Activated CD4-positive, CD25-positive, alpha-beta regulatory T cell treated with anti-CD3 and anti-CD28 coated beads, Interleukin-2, amount 50 U/mL, for 16 hours (primary cell): ENCODE measurements at regions not wholly inside any gene's neighbourhood (a gene's known extent, or its start where the extent isn't known, plus 50 kb on each side); places are given as distances from the start of the nearest gene placed in this dataset.
"Not testable (repeated sequence)": the region's sequence is repeated elsewhere in the genome, so short reads cannot be mapped to it uniquely, and the experiment has no call there.

Experiments used
- DNase-seq: peaks from one replicate; pipeline ENCODE4 v3.0.0-alpha.2; 2020; ENCODE audit warnings: low read depth, low spot score

- no peak for DNase-seq
Observed at GRCh38 chr6:25181350-25181724, 97.8 kb upstream of the CARMIL1 start.

DNA sequence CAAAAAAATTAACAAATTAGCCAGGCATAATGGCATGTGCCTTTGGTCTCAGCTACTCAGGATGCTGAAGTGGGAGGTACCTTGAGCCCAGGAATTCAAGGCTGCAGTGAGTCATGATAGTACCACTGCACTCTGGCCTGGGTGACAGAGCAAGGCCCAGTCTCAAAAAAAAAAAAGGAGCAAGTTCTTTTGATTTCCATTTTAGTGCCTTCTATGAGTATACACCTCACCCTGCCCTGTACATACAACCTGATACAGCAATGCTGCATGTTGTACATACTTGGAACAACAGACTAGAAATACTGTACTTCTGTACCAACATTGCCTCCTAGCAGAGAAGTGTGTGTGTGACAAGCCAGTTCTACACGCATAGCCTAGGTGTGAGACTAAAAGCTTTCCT is 97.3 kb upstream of the CARMIL1 start:
- DNase-seq = no peak

DNA sequence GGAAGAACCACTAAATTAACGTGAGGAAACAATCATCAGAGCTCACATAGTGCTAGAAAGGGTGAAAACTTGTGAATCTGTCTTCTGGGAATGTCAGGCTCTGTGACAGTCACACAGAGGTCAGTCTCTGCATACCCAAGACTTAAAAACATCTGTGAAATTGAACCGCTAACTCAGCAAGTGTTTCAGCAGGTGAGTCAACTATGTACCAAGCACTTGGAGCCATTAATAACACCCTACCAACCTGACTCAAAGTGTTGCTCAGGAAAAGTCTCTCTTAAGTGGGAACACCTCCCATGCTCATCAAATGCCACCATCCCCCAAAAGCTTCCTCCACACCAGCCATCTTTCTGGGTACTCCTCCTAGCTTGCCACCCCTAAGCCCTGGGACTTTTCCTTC is 92.3 kb upstream of the CARMIL1 start:
- no peak for DNase-seq

DNA sequence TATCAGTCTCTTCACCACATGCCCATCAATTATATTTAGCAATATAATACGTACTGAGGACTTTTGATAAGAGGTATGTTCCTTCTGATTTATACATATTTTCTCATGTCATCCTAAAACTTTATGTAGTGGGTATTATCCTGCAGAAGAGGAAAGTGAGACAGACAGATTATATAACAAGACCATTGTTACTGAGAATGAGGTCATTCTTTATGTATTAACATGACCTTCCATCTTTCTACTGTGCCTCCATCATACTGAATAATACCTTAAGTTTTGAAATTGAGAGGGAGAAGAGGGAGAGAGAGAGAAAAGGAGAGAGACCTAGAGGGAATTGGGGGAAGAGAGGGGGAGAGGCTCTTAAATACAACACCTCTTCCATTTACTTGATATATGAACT is 90.9 kb upstream of the CARMIL1 start:
- DNase-seq = no peak

- no peak for DNase-seq
Observed at GRCh38 chr6:25192590-25193459, 86.3 kb upstream of the CARMIL1 start.

DNA sequence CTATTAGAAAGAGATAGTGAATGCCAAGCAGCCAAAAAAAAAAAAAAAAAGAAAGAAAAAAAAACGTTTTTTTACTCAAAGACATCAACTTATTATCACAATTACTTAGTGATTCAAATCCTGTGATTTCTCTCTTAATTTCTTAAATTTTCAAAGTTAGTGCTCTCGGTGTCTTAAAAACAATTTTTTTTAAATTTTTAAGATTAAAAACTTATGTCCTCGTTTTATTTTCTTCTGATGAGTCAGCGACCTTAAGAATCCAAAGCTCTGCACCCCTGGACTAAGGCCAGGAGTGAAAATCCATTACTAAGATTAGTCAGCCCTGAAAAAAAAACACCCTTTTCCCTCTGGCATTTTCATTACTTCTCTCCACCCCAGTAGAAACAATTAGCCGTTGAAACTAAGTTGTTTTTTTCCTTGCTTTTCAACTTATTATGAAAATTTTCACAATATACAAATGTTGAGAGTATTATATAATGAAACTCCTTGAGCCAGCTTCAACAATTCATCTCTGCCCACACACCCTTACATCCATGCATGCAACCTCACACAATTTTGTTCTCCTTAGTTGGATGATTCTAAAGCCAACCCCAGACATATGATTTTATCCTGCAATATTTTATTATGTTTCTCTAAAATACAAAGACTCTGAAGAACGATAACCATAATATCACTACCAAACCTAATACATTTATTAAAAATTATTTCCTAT is 85.6 kb upstream of the CARMIL1 start:
- no peak for DNase-seq

DNA sequence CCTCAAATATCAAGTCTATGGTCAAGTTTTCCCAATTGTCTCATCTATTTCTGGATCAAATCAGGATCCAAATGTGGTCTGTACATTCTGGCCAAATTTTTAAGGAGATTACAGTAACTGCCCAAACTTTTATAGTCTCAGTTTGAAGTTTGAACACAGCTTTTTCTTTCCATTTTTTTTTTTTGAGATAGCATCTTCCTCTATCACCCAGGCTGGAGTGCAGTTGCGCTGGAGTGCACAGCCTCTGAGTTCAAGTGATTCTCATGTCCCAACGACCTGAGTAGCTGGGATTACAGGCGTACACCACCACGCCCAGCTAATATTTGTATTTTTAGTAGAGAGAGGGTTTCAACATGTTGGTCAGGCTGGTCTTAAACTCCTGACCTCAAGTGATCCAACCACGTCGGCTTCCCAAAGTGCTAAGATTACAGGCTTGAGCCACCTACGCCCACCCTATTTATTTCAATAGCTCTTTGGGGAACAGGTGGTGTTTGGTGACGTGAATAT is 84.9 kb upstream of the CARMIL1 start:
- DNase-seq = no peak

GRCh38 chr6:25196464-25196863 is 82.7 kb upstream of the CARMIL1 start:
- no peak for DNase-seq

GRCh38 chr6:25197111-25197510 is 82.1 kb upstream of the CARMIL1 start:
- DNase-seq = no peak

DNA sequence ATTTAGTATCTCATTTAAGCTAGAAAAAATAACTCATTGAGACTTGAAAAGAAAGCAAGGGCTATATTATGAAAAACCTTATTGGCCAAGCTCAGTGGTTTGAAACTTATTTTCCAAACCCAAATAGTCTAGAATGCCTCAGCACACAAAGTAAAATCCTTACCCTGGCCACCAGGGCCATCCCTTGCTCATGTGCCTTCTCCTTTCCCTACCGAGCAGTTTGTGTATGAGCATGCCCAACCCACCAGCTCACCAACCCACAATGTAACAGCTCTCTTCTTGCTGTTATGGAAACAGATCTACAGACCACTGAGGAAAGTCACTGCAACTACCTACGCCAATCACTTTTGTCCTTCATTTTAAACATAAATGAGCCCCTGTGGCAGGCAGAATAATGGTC is 79.6 kb upstream of the CARMIL1 start:
- no peak for DNase-seq

- DNase-seq = no peak
Observed at GRCh38 chr6:25202504-25202903, 76.7 kb upstream of the CARMIL1 start.

GRCh38 chr6:25205629-25206028 is 73.5 kb upstream of the CARMIL1 start:
- no peak for DNase-seq

DNA sequence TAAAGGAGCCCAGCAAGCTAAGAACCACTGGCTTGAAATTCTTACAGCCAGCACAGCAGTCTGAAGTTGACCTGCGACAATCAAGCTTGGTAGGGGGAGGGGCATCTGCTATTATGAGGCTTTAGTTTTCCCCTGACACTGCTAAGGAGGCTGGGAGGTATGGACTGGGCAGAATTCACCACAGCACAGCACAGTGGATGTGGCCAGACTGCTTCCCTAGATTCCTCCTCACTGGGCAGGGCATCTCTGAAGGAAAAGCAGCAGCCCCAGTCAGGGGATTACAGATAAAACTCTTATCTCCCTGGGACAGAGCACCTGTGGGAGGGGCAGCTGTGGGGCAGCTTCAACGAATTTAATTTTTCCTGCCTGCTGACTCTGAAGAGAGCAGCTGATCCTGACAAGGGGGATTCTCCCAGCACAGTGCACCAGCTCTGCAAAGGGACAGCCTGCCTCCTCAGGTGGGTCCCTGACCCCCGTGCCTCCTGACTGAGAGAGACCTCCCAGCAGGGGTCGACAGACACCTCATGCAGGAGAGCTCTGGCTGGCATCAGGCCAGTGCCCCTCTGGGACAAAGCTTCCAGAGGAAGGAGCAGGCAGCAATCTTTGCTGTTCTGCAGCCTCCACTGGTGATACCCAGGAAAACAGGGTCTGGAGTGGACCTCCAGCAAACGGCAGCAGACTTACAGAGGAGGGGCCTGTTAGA is 71.6 kb upstream of the CARMIL1 start:
- DNase-seq = not testable (repeated sequence)

- DNase-seq = no peak
Observed at GRCh38 chr6:25215881-25216280, 63.3 kb upstream of the CARMIL1 start.

GRCh38 chr6:25217302-25217701 is 61.9 kb upstream of the CARMIL1 start:
- DNase-seq = no peak

DNA sequence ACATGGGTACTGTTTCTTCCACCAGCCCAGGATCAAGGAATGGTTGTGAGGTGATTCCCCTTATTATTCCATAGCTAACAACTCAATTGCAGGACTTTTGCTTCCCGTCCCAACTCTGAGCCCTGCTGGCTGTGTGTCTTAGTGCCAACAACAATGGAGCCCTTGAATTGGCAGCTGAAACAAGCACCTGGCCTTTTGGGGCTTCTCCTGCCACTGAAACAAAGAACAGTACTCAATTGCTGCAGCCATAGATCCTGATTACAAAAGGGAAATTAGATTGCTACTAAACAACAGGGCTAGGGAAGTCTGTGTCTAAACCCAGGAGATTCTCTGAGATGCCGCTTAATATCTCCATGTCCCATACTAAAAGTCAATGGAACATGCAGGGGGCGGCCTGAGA is 61.3 kb upstream of the CARMIL1 start:
- no peak for DNase-seq

- no peak for DNase-seq
Observed at GRCh38 chr6:25218346-25218745, 60.8 kb upstream of the CARMIL1 start.

GRCh38 chr6:25219216-25219916 is 59.8 kb upstream of the CARMIL1 start:
- DNase-seq = no peak

GRCh38 chr6:25219917-25220278 is 59.3 kb upstream of the CARMIL1 start:
- DNase-seq = no peak

- no peak for DNase-seq
Observed at GRCh38 chr6:25220857-25221256, 58.3 kb upstream of the CARMIL1 start.

DNA sequence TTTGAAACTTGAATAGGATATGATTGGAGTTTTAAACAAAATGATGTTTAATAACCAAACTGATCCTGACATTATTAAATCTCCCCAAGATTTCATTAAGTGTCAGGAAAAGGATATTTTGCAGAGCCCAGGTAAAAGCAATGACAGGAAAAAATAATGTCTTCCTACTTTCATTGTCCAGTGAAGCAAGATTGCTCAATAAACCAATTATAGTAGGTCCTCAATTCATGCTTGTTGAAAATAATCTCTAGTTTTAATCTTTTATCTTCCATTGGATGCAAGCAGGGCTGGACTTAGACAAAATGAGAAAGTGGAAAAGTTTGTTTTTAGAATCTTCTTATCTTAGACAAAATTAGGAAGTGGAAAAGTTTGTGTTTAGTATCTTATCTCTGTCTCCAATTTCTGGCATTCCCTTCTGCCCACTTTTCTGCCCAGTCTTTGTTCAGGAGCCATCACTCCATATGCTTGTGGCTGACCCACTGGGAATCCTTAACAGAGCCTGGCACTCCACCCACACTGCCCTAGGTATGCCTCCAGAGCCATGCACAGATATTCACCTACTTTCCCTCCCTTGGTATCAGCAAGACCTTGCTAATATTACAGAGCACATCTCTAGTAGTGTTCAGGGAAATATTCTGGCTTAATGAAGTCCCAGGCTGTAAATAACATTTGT is 57.0 kb upstream of the CARMIL1 start:
- no peak for DNase-seq
